ENCODE measurements at regions not wholly inside any gene's neighbourhood (a gene's known extent, or its start where the extent isn't known, plus 50 kb on each side); places are given as distances from the start of the nearest gene placed in this dataset.

- Histone ChIP-seq H3K27me3 (ENCODE audit: insufficient read depth, low read length, poor library complexity) (no peaks in the 10 kb centered on the region), H3K4me2 (ENCODE audit: insufficient read depth, low read length) (no peak overlapping the region), H3K4me1 (ENCODE audit: insufficient read depth, low read length) (no peaks in the 10 kb centered on the region), H3K27ac (ENCODE audit: low read length) (no peak overlapping the region), H3K4me3 (ENCODE audit: low read depth in 1 of 2, low read length in 2 of 2) (no peak overlapping the region), H4K20me1 (ENCODE audit: insufficient read depth, low read length) (no peaks in the 10 kb centered on the region), H3K36me3 (ENCODE audit: insufficient read depth, low read length) (no peaks in the 10 kb centered on the region), H2AFZ (ENCODE audit: low read depth, low read length) (no peak overlapping the region), H3K9ac (ENCODE audit: low read depth, low read length) (no peak overlapping the region), H3K9me3 (ENCODE audit: insufficient read depth, low read length, severe bottlenecking) (no peaks in the 10 kb centered on the region), H3K79me2 (ENCODE audit: insufficient read depth, low read length) (no peaks in the 10 kb centered on the region)
- ATAC-seq (ENCODE audit: insufficient read depth, low read depth) (no peak), DNase-seq (no peak)
- no peak for TF ChIP-seq CTCF (IDR thresholded peaks at IDR 0.05; ENCODE audit: borderline replicate concordance, extremely low read depth, low read length, poor library complexity, severe bottlenecking)
- TF ChIP-seq EZH2 (IDR thresholded peaks at IDR 0.05; ENCODE audit: borderline replicate concordance, low read depth, low read length, severe bottlenecking): no peak
Measured at GRCh38 chr21:28663111-28663693, 329.5 kb downstream of the LTN1 start.

- Histone ChIP-seq H3K79me2 (ENCODE audit: insufficient read depth, low read length) (no peaks in the 10 kb centered on the region), H3K36me3 (ENCODE audit: insufficient read depth, low read length) (no peaks in the 10 kb centered on the region), H3K4me1 (ENCODE audit: insufficient read depth, low read length) (no peaks in the 10 kb centered on the region), H3K4me3 (ENCODE audit: low read depth in 1 of 2, low read length in 2 of 2) (no peak overlapping the region), H3K9me3 (ENCODE audit: insufficient read depth, low read length, severe bottlenecking) (no peaks in the 10 kb centered on the region), H3K4me2 (ENCODE audit: insufficient read depth, low read length) (no peak overlapping the region), H3K27ac (ENCODE audit: low read length) (no peak overlapping the region), H4K20me1 (ENCODE audit: insufficient read depth, low read length) (no peaks in the 10 kb centered on the region), H3K9ac (ENCODE audit: low read depth, low read length) (no peak overlapping the region), H3K27me3 (ENCODE audit: insufficient read depth, low read length, poor library complexity) (no peaks in the 10 kb centered on the region), H2AFZ (ENCODE audit: low read depth, low read length) (no peak overlapping the region)
- ATAC-seq (ENCODE audit: insufficient read depth, low read depth): no peak
- no peak for TF ChIP-seq CTCF (IDR thresholded peaks at IDR 0.05; ENCODE audit: borderline replicate concordance, extremely low read depth, low read length, poor library complexity, severe bottlenecking)
- no peak for TF ChIP-seq EZH2 (IDR thresholded peaks at IDR 0.05; ENCODE audit: borderline replicate concordance, low read depth, low read length, severe bottlenecking)
- no peak for DNase-seq
Measured at GRCh38 chr21:28657566-28657965, 335.1 kb downstream of the LTN1 start.

GRCh38 chr21:28655471-28655870 lies 337.2 kb downstream of the LTN1 start:
- no peaks in the 10 kb centered on the region for H3K9me3 ChIP-seq (ENCODE audit: insufficient read depth, low read length, severe bottlenecking)
- H3K4me1 ChIP-seq (ENCODE audit: insufficient read depth, low read length): no peaks in the 10 kb centered on the region
- no peak for ATAC-seq (ENCODE audit: insufficient read depth, low read depth)
- H2AFZ ChIP-seq (ENCODE audit: low read depth, low read length): no peak overlapping the region
- no peak overlapping the region for H3K27ac ChIP-seq (ENCODE audit: low read length)
- no peaks in the 10 kb centered on the region for H4K20me1 ChIP-seq (ENCODE audit: insufficient read depth, low read length)
- H3K79me2 ChIP-seq (ENCODE audit: insufficient read depth, low read length): no peaks in the 10 kb centered on the region
- H3K27me3 ChIP-seq (ENCODE audit: insufficient read depth, low read length, poor library complexity): no peaks in the 10 kb centered on the region
- TF ChIP-seq CTCF (IDR thresholded peaks at IDR 0.05; ENCODE audit: borderline replicate concordance, extremely low read depth, low read length, poor library complexity, severe bottlenecking): no peak
- no peak for TF ChIP-seq EZH2 (IDR thresholded peaks at IDR 0.05; ENCODE audit: borderline replicate concordance, low read depth, low read length, severe bottlenecking)
- no peak for DNase-seq
- no peak overlapping the region for H3K9ac ChIP-seq (ENCODE audit: low read depth, low read length)
- H3K4me2 ChIP-seq (ENCODE audit: insufficient read depth, low read length): no peak overlapping the region
- H3K36me3 ChIP-seq (ENCODE audit: insufficient read depth, low read length): no peaks in the 10 kb centered on the region
- no peak overlapping the region for H3K4me3 ChIP-seq (ENCODE audit: low read depth in 1 of 2, low read length in 2 of 2)

GRCh38 chr21:28654406-28654805 lies 338.3 kb downstream of the LTN1 start:
- Histone ChIP-seq H3K9me3 (ENCODE audit: insufficient read depth, low read length, severe bottlenecking) (no peaks in the 10 kb centered on the region), H3K27me3 (ENCODE audit: insufficient read depth, low read length, poor library complexity) (no peaks in the 10 kb centered on the region), H3K4me1 (ENCODE audit: insufficient read depth, low read length) (no peaks in the 10 kb centered on the region), H3K9ac (ENCODE audit: low read depth, low read length) (no peak overlapping the region), H2AFZ (ENCODE audit: low read depth, low read length) (no peak overlapping the region), H3K4me2 (ENCODE audit: insufficient read depth, low read length) (no peak overlapping the region), H3K4me3 (ENCODE audit: low read depth in 1 of 2, low read length in 2 of 2) (no peak overlapping the region), H3K36me3 (ENCODE audit: insufficient read depth, low read length) (no peaks in the 10 kb centered on the region), H3K27ac (ENCODE audit: low read length) (no peak overlapping the region), H3K79me2 (ENCODE audit: insufficient read depth, low read length) (no peaks in the 10 kb centered on the region), H4K20me1 (ENCODE audit: insufficient read depth, low read length) (no peaks in the 10 kb centered on the region)
- no peak for DNase-seq
- no peak for ATAC-seq (ENCODE audit: insufficient read depth, low read depth)
- TF ChIP-seq CTCF (IDR thresholded peaks at IDR 0.05; ENCODE audit: borderline replicate concordance, extremely low read depth, low read length, poor library complexity, severe bottlenecking): no peak
- no peak for TF ChIP-seq EZH2 (IDR thresholded peaks at IDR 0.05; ENCODE audit: borderline replicate concordance, low read depth, low read length, severe bottlenecking)
